LoVo (cell line): ENCODE measurements at regions not wholly inside any gene's neighbourhood (a gene's known extent, or its start where the extent isn't known, plus 50 kb on each side); places are given as distances from the start of the nearest gene placed in this dataset.

Experiments used
- DNase-seq: peaks from one replicate; pipeline ENCODE4 v3.0.0-alpha.2; 2016; ENCODE audit warnings: low spot score

- no peak for DNase-seq
These were observed 170.5 kb downstream of the NTMT2 start for GRCh38 chr1:170316270-170316669.

- no peak for DNase-seq
These were observed 172.4 kb downstream of the NTMT2 start for GRCh38 chr1:170318141-170318540.

- DNase-seq = no peak
These were observed 173.0 kb downstream of the NTMT2 start for GRCh38 chr1:170318736-170319135.

- no peak for DNase-seq
These were observed 175.4 kb downstream of the NTMT2 start for GRCh38 chr1:170321113-170321512.

GRCh38 chr1:170326186-170326585 is 180.4 kb downstream of the NTMT2 start:
- DNase-seq = no peak

GRCh38 chr1:170332801-170333200 is 187.0 kb downstream of the NTMT2 start:
- DNase-seq = no peak

- DNase-seq = no peak
These were observed 191.7 kb downstream of the NTMT2 start for GRCh38 chr1:170337413-170337994.

- DNase-seq = no peak
These were observed 192.4 kb upstream of the GORAB start for GRCh38 chr1:170339534-170339933.

GRCh38 chr1:170340308-170340707 is 191.7 kb upstream of the GORAB start:
- no peak for DNase-seq

GRCh38 chr1:170351366-170351946 is 180.5 kb upstream of the GORAB start:
- DNase-seq = no peak

- DNase-seq = no peak
These were observed 177.7 kb upstream of the GORAB start for GRCh38 chr1:170354246-170354645.

- no peak for DNase-seq
These were observed 177.3 kb upstream of the GORAB start for GRCh38 chr1:170354690-170355089.

- no peak for DNase-seq
These were observed 176.6 kb upstream of the GORAB start for GRCh38 chr1:170355267-170355801.

- no peak for DNase-seq
These were observed 175.4 kb upstream of the GORAB start for GRCh38 chr1:170356585-170356984.

- DNase-seq = no peak
These were observed 174.2 kb upstream of the GORAB start for GRCh38 chr1:170357750-170358149.

- peak; percentile 5 for DNase-seq
These were observed 171.4 kb upstream of the GORAB start for GRCh38 chr1:170360601-170361000.

- DNase-seq = no peak
These were observed 166.6 kb upstream of the GORAB start for GRCh38 chr1:170365331-170365730.

- no peak for DNase-seq
These were observed 165.0 kb upstream of the GORAB start for GRCh38 chr1:170366980-170367379.

GRCh38 chr1:170367615-170368014 is 164.4 kb upstream of the GORAB start:
- DNase-seq = no peak

- DNase-seq = no peak
These were observed 163.0 kb upstream of the GORAB start for GRCh38 chr1:170369000-170369399.

- DNase-seq = no peak
These were observed 162.5 kb upstream of the GORAB start for GRCh38 chr1:170369417-170369816.

- no peak for DNase-seq
These were observed 161.9 kb upstream of the GORAB start for GRCh38 chr1:170370087-170370486.

- no peak for DNase-seq
These were observed 156.8 kb upstream of the GORAB start for GRCh38 chr1:170375082-170375723.
